Medulla oblongata (tissue), 1 donor: ENCODE measurements at regions not wholly inside any gene's neighbourhood (a gene's known extent, or its start where the extent isn't known, plus 50 kb on each side); places are given as distances from the start of the nearest gene placed in this dataset.
A peak's percentile ranks its signal among the peaks of the same experiment; 100 is the strongest.
"Not testable (repeated sequence)": the region's sequence is repeated elsewhere in the genome, so short reads cannot be mapped to it uniquely, and the experiment has no call there.

Experiments used
- DNase-seq: peaks from one replicate; pipeline ENCODE4 v3.0.0-alpha.2; 2015; ENCODE audit errors: extremely low spot score

DNA sequence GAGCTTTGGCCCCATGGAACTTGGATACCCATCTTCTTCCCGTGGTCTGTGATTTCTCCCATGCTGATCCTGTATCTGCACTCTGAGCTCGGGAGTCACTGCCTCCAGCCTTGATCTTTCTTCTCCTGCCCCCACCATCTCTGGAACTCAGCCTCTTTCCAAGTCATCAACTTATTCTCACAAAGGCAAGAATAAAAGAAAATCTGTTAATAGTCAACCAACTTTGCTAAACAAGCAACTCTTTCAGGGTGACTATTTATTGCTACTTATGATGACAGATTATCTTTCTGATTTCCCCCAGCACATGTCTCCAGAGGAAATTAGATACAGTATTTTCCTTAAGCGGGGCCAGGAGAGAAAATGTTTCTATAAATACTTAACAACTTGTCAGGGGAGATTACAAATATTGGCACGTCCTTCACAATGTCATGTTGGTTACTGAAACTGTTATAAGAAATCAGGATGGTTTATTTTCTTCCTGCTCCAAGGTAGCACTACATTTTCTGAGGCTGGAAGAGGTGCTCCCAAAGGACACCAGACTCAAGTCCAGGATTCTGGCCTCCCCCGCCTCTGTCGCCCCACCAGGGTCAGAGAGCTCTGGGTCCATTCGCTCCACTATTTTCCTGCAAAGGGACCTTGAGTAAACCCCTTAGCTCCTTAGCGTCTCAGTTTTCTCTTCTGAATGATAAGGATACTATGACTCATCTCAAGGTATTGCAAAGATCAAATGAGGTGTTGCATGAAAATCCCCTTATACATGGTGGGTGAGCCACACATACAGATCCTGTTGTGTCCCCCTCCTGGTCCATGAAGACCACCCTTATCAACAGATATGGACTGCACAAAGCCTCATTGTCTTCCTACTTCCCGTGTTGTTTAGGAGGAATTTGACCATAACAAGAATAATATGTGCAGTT, 205.2 kb upstream of the WSCD1 start:
- DNase-seq = no peak

DNA sequence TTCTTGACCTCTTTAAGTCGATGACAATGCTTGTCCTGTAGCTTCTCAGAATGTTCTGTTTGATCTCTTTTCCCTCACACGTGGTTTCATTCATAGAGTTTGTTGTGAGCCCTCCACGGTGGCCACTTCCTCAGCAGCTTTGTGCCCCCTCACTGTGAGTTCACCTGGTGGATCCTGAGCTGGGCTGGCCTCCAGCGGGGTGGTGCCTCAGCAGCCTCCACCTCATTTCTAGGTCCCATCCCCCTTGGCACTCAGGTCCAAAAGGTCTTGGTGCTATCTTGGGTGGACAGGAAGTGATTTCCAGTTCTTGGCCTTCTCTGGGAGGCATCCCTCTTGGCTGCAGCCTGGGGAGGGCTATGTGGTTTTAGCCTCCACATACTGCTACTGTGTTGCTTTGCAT, 203.2 kb upstream of the WSCD1 start:
- DNase-seq = no peak

DNA sequence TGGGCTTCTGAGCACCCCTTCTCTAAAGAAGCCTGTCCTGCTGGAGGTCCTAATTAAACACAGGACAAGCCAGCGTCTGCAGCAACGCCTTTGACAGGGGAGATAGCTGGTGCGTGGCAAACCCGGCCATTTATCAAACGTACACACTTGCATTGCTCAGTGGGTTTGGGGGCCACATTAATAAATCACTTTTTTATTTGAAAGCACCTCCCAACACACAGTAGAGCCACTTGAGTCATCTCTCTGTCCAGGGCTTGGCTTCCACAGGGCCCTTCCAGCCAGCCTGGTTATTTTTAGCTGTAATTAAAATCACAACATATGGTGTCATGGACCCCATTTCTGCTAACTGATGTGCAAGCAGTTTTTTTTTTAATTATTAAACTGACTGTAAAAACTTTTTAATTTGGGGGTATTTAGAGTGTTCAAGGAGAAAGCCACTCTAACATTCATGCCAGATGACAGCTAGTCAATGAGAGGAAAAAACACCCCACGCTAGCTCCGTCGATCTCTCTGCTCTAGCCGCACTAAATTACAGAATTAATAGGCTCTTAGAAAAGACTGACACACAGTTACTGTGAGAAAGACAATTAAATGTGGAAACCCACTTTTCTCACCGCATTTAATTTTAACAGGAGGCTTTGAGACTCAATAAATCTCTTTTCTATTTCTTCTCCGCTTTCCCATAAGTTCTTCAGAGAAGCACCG, 201.0 kb upstream of the WSCD1 start:
- no peak for DNase-seq

DNA sequence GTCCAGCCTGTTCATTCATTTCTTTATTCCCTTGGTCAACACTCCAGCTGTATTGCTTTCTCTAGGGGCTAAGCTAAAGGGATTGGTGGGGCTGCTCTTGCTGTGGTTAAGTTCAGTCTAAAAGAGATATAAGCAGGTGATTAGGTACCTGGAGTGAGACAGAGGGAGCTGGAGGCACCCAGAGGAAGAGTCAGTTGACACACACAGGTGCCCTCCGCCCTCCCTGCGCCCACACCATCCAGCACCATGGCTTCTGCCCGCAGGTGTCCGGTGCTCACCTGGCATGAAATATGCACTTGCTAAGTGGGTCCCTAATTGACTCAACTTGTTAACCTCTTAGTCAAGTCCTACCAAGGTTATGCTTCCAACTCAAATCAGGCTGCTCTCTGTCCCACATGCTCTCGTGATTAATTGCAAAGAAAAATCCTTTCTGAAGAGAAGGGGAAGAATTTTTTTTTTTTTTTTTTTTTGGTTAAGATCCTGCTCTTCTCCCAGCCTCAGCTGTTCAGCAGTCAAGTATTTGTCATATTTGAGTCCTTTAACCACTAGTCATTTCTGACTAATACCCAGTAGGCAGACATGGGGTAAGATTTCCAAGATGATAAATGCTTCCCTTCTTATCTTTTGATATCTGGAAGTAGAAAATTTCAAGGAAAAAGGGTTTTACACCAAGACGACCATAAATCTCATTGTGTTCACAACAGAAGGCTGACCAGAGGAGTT, 199.8 kb upstream of the WSCD1 start:
- DNase-seq = no peak

DNA sequence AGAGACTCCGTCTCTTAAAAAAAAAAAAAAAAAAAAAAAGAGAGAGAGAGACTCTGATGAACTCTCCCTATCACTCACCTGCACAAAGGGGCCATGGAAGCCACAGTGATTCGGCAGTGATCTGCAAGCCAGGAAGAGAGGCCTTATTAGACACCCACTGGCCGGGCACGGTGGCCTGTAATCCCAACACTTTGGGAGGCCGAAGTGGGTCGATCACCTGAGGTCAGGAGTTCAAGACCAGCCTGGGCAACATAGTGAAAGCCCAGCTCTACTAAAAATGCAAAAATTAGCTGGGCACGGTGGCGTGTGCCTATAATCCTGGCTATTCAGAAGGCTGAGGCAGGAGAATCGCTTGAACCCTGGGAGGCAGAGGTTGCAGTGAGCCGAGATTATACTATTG, 198.5 kb upstream of the WSCD1 start:
- DNase-seq = no peak

DNA sequence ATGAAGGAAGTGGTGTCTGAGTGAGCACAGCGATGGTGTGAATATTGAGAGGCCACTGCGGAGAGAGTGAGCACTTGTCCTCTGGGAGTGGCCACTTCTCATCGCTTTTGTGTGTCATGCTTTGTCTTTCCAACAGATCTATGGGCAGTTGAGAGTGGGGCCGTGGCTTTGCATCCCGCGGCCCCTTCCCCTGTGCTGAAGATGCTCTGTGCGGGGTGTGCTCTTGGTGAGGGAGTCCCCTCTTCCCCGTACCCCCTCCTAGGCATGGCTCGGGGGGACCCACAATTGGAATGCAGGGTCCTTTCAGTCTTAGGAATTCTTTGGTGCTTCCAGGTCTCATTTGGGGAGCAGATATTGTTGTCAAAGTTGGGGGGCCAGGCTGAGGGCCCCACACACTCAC, 197.3 kb upstream of the WSCD1 start:
- no peak for DNase-seq

DNA sequence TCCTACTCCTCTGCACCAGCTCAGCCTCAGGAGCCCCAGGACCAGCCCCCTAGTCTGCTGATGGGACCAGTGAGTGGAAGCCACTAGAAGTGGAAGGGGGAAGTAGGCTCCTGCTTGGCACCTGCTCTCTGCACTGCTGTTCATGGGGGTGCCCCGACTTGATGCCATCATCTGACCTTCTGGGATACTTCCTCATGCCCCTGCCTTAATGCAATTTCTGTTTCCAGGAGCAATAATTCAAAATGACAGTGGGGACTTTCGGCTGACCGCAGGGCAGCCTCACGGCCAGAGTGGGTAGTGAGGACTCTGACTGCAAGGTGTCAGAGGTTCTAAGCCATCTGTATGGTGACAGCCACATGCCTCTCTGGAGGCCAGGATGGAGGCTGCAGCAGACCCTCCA, 196.4 kb upstream of the WSCD1 start:
- DNase-seq = no peak

DNA sequence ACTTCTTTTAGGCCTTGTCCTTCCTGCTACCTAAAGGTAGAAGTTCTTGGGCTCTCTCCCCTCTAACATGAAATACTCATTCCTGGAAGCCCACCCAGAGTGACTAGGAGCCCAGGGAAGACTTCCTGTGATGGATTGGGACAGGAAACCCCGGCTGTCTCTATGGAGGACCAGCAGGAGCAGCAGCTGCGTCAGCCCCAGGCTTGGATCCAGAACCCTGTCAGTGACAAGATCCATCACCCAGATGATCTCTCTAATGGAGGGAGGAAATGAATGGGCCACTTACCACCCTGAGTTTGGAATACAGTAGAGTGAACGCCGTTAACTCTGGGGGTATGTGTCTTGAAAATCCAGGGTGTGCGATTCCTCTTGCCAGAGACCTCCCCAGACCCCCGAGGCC, 195.7 kb upstream of the WSCD1 start:
- peak; percentile 75 for DNase-seq

DNA sequence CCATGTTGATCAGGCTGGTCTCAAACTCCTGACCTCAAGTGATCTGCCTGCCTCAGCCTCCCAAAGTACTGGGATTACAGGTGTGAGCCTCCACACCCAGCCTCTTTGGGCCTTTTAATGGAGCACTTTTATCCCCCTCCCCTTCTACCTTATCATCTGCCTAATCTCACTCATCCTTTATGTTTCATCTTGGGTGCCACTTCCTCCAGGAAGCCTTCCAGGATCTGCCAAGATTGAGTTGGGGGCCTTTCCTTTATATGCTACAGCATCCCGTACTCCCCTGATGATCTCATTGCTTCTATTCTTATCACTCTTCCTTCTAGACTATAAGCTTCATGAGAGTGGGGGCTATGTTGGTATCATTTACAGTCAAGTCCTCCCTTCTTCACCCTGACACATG, 192.8 kb upstream of the WSCD1 start:
- no peak for DNase-seq

DNA sequence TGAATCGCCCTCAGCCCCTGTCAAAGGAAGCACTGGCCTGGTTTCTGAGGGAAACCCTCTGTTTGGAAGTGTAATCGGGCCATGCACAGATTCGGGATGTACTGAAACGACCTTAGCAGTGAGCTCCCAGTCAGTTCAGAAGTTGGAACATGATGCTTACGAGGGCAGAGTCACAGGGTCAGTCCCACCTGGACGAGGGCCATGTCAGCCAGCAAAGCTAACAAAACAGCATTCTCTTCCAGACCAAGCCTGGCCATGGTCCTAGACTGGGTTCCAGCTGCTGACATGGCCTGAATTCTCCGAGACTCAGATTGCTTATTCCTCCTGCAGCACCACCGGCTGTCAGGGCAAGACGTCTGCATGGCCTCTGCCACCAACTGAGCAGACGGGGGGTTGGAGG, 192.2 kb upstream of the WSCD1 start:
- peak; percentile 94 for DNase-seq

DNA sequence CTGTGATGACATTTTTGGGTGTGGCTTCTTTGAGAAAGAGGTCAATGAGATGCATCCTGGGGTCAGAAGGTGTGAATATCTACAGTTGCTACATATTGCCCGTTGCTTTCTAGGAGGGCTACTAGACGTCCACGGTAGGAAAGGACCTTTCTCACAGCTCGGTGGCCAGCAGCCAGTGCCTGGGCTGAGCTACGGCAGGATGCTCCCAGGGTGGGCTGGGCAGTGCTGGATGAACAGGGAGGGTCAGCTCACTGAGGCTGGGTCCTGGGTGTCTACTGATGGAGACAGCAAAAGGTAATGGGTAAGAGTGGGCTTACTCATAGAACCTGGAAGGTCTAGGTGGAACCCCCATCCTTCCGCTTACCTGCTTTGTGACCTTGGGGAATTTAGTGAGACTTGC, 188.3 kb upstream of the WSCD1 start:
- DNase-seq = no peak

DNA sequence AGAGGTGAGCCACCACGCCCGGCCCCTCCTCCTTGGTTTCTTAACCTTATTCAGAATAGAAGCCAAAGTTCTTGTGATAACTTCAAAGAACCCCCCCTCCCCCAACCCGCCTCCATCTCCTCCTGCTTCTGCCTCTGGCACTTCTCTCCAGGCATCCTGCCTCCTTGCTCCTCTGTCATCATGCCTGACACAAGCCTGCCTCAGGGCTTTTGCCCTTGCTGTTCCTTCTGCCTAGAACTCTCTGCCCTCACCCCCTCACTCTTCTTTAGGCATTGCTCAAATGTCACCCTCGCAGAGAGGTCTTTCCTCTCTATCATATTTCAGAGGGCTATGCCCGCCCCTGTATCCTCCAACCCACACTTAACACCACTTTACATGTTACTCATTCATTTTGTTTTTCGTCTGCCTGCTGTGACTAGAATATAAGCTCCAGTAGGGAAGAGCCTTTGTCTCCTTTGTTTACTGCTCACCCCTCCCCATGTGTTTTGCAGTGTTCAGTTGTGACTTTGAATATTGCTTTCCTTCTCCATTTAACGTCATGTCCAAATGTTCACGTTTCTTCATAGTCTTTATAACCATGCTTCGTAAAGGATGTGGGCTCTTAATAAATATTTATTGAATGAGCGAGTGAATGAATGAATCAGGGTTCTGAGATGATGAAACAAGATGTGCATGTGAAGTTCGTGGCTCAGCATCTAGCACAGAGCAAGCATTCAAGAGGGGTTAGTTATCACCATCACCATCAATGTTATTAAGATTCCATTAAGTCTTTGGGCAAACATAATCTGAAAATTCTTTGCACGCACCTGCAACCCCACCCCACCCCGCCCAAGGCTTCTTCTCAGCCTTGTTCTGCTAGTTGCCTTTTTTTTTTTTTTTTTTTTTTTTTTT, 186.2 kb upstream of the WSCD1 start:
- no peak for DNase-seq

DNA sequence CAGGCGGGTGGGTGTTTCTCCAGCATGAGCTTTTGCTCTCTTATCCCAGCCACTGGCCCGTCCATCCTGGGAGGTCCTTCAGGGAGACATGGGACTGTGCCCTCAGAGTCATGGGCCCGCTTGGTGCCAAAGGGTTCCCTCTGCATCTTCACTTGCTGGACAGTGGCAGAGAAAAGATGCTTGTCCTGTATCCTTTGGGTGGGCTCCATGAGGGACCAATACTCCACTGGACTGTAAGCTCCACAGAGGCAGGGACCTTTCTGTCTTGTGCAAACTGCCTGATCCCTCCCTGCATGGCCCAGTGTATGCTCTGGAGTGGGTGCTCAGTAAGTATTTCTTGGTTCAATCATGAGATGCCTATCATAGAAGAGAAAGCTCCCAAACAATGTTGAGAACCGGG, 184.8 kb upstream of the WSCD1 start:
- no peak for DNase-seq

DNA sequence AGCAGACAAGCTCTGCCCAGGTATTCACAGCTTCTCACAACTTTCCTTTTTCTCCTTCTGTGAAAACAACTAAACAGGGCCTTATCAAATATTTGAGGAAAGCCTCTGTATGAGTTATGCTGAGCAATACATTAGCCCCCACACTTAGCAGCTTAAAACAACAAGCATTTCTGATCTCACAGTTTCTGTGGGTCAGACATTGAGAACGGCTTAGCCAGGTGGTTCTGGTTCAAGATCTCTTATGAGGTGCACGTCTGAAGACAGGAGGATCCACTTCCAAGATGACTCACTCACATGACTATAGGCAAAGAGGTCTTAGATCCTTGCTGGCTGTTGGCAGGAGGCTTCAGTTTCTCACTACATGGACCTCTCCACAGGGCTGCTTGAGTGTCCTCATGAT, 181.4 kb upstream of the WSCD1 start:
- no peak for DNase-seq

DNA sequence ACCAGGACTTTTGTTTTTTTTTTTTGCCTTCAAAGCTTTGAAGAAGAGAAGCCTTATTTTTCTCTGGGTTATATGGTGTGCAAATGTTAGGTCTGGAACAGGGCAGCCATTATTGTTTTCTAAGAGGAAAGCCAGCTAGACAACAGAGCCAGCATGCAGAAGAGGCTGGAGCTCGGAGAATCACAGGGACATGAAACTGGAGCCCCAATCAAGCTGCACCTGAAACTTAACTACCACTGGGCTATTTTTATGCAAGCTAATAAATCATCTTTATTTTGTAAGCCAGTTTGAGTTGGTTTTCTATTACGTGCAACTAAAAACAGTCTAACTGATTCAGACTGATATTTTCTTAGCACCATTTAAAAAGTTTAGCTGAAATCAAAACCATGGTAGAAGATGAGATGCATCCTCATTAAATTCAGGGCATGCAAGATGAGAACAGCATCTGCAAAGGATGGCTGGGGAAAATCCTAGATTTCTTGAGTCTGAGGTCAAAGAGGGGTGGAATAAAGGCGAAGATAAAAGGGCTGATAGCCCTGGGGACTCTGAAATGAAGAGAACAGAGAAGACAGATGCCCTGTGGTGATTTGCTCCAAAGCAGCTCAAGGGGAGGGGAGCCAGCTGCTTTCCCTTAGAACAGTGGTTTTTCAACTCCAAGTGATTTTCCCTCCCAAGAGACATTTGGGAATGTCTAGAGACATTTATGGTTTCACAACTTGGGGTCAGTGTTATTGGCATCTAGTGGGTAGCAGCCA, 177.1 kb upstream of the WSCD1 start:
- DNase-seq = peak; percentile 68

DNA sequence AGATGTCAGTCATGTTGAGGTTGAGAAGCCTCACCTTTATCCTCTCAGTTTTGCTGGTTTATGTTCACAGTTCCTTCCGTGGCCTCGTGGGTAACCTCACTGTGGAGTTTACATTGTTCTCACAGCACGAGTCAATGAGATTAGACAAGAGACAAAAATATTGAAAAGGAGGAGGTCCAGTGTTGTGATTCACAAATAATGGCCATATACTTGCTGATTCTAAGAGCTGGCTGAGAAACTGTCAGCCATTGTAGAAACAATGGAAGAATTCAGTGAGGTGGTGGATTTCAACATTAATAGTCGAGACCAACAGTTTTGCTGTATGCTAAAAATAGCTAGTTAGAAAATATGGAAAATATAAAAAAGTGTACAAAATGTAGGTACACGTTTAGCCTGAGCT, 176.4 kb upstream of the WSCD1 start:
- peak; percentile 34 for DNase-seq

DNA sequence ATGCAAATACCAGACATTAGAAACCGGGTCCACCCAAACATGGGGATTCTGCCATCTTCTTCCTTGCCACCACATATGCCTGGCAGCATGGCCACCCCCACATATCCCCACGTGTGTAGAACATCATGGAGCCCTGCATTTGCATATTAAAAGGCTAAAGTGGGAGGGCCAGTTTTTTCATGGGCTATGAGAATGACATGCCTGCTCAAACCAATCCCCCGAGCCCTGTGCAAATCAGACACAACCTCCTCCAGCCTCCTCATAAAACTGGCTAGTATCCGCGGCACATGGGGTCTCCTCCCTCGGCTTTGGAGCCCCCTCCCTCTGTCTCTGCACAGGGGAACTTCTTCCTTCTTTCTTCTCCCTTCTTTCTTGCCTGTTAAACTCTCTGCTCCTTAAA, 174.9 kb upstream of the WSCD1 start:
- DNase-seq = no peak

DNA sequence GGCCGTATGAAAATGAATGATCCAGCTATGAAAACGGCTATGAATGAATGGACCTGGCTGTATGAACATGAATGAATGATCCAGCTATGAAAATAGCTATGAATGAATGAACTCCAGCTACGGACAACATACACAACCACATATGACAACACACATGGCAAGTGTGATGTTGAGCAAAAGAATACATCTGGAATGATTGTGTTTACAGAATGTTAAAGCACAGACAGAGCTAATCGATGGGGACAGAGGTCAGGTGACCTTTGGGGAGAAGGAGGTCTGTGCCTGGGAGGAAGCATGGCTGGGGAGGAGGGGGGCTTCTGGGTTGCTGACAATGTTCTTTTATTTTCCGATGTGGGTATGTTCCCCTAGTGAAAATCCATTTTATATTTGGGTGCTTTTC, 174.0 kb upstream of the WSCD1 start:
- DNase-seq = no peak

DNA sequence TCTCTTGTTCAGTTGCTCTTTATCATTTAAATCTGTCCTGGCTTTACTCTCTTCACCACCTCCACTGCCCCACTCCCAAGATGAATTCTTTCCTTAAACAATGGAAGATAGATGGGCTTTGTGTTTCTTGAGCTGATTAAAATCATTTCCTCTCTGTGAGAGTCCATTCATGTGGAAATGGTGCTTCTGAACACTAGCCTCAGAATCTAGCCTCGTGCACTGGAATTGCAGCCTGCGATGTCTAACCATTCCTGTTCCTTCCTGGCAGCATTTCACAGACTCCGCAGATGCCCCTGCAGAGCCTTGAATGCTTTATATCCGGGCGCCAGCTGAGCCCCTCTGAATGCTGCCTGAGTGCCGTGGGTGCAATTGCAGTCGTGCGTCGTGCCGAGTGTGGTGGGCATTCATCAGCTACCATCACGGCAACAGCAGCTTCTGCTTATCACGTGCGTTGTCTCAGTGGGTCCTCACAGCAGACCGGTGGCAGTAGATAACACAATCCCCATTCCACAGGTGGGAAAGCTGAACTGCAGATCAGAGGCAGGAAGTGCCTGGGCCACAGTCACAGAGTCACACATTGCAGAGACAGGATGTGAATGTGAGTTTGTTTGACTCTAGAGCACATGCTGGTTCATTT, 172.8 kb upstream of the WSCD1 start:
- DNase-seq = peak; percentile 30

DNA sequence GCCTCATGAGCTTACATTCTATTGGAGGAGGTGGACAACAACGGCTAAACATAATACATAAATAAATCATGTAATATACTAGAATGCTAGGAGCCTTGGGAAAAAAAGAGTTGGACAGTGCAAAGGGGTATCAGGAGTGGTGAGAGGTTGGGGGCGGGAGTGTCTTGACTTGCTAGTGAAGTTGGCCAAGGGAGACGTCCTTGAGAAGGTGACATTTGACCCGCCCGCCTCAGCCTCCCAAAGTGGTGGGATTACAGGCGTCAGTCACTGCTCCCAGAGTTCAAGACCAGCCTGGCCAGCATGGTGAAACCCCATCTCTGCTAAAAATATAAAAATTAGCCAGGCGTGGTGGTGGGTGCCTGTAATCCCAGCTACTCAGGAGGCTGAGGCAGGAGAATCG, 172.2 kb upstream of the WSCD1 start:
- not testable (repeated sequence) for DNase-seq
